UCSD-AML1 (cell line): ENCODE measurements at regions not wholly inside any gene's neighbourhood (a gene's known extent, or its start where the extent isn't known, plus 50 kb on each side); places are given as distances from the start of the nearest gene placed in this dataset.

Experiments used
- DNase-seq: peaks from one replicate; lab custom pipeline; 2025; ENCODE audit not compliant: unreplicated experiment; lab: John Stamatoyannopoulos, UW

- DNase-seq: no peak
Measured at GRCh38 chr5:152271420-152271819, 133.7 kb downstream of the NMUR2 start.

GRCh38 chr5:152270096-152270495 is 135.0 kb downstream of the NMUR2 start:
- no peak for DNase-seq

- no peak for DNase-seq
Measured at GRCh38 chr5:152269533-152269932, 135.5 kb downstream of the NMUR2 start.

GRCh38 chr5:152264645-152265254 is 140.3 kb downstream of the NMUR2 start:
- no peak for DNase-seq

GRCh38 chr5:152262667-152263066 is 142.4 kb downstream of the NMUR2 start:
- DNase-seq: no peak

- no peak for DNase-seq
Measured at GRCh38 chr5:152260940-152261339, 144.1 kb downstream of the NMUR2 start.

GRCh38 chr5:152259702-152260101 is 145.4 kb downstream of the NMUR2 start:
- DNase-seq: no peak

- DNase-seq: no peak
Measured at GRCh38 chr5:152256580-152256979, 148.5 kb downstream of the NMUR2 start.

- DNase-seq: no peak
Measured at GRCh38 chr5:152255411-152255810, 149.7 kb downstream of the NMUR2 start.

GRCh38 chr5:152247850-152248385 is 157.2 kb downstream of the NMUR2 start:
- no peak for DNase-seq

- DNase-seq: no peak
Measured at GRCh38 chr5:152246401-152246800, 158.7 kb downstream of the NMUR2 start.

GRCh38 chr5:152237531-152237930 is 167.5 kb downstream of the NMUR2 start:
- no peak for DNase-seq

GRCh38 chr5:152226191-152226590 is 178.9 kb downstream of the NMUR2 start:
- no peak for DNase-seq

- DNase-seq: no peak
Measured at GRCh38 chr5:152221721-152222629, 183.1 kb downstream of the NMUR2 start.

- DNase-seq: no peak
Measured at GRCh38 chr5:152218694-152219093, 186.4 kb downstream of the NMUR2 start.

GRCh38 chr5:152205804-152206203 is 199.3 kb downstream of the NMUR2 start:
- DNase-seq: no peak

- no peak for DNase-seq
Measured at GRCh38 chr5:152202321-152202720, 202.8 kb downstream of the NMUR2 start.

GRCh38 chr5:152193391-152194107 is 211.5 kb downstream of the NMUR2 start:
- DNase-seq: no peak

- no peak for DNase-seq
Measured at GRCh38 chr5:152188251-152188650, 216.8 kb downstream of the NMUR2 start.

GRCh38 chr5:152187668-152188067 is 217.4 kb downstream of the NMUR2 start:
- no peak for DNase-seq

GRCh38 chr5:152185547-152186245 is 219.4 kb downstream of the NMUR2 start:
- DNase-seq: no peak
